Neural cell (in vitro differentiated cells): ENCODE measurements at regions not wholly inside any gene's neighbourhood (a gene's known extent, or its start where the extent isn't known, plus 50 kb on each side); places are given as distances from the start of the nearest gene placed in this dataset.

ENCODE experiments used
- EP300 ChIP-seq: fragments of 450-650 bp; conservative IDR thresholded peaks from 2 replicates; pipeline ENCODE4 v1.6.1; 2014; ENCODE audit warnings: antibody characterized with exemption, mild to moderate bottlenecking, moderate library complexity; ENCODE audit not compliant: poor library complexity, severe bottlenecking
- EZH2 ChIP-seq: fragments of 200-600, 300-800 bp; shearing (Covaris generic), sonication (generic); IDR thresholded peaks from 2 replicates; pipeline ENCODE4 v1.6.1; 2014; ENCODE audit warnings: antibody characterized with exemption, low read length, borderline replicate concordance, mild to moderate bottlenecking; ENCODE audit not compliant: insufficient read depth, poor library complexity, severe bottlenecking
- MXI1 ChIP-seq: fragments of 450-650 bp; conservative IDR thresholded peaks from 2 replicates; pipeline ENCODE4 v1.6.1; 2014; ENCODE audit warnings: antibody characterized with exemption, mild to moderate bottlenecking; ENCODE audit not compliant: poor library complexity, severe bottlenecking
- POLR2AphosphoS5 ChIP-seq: IDR thresholded peaks from 2 replicates; pipeline ENCODE4 v1.6.1; 2012
- RAD21 ChIP-seq: fragments of 450-650 bp; conservative IDR thresholded peaks from 2 replicates; pipeline ENCODE4 v1.6.1; 2014; ENCODE audit warnings: antibody characterized with exemption, mild to moderate bottlenecking, moderate library complexity
- SMC3 ChIP-seq: fragments of 450-650 bp; conservative IDR thresholded peaks from 2 replicates; pipeline ENCODE4 v1.6.1; 2014; ENCODE audit warnings: antibody characterized with exemption, mild to moderate bottlenecking, moderate library complexity; ENCODE audit not compliant: poor library complexity
- TAF1 ChIP-seq: IDR thresholded peaks from 2 replicates; pipeline ENCODE4 v1.6.1; 2012; ENCODE audit warnings: low read depth
- TF ChIP-seq, protein P1 (sequence below): fragments of 450-650 bp; IDR thresholded peaks from 2 replicates; pipeline ENCODE4 v1.5.1; 2014; ENCODE audit warnings: antibody characterized with exemption, mild to moderate bottlenecking, moderate library complexity; ENCODE audit not compliant: poor library complexity, severe bottlenecking
- TF ChIP-seq, protein P2 (sequence below): IDR thresholded peaks from 2 replicates; pipeline ENCODE4 v1.6.1; 2012; ENCODE audit warnings: borderline replicate concordance

DNA sequence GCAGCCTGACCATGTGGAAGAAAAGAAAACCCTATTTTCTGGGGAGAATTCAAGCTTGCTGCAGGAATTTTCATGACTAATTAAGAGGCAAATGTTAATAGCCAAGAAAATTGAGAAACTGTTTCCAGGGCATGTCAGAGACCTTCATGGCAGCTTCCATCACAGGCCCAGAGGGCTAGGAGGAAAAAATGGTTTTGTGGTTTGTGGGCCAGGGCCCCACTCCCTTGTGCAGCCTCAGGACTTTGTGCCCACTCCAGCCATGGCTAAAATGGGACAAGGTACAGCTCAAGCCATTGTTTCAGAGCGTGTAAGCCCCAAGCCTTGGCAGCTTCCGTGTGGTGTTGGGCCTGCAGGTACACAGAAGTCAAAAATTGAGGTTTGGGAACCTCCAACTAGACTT, 282.9 kb downstream of the DCAF12L2 start:
- TF ChIP-seq, protein P1, sequence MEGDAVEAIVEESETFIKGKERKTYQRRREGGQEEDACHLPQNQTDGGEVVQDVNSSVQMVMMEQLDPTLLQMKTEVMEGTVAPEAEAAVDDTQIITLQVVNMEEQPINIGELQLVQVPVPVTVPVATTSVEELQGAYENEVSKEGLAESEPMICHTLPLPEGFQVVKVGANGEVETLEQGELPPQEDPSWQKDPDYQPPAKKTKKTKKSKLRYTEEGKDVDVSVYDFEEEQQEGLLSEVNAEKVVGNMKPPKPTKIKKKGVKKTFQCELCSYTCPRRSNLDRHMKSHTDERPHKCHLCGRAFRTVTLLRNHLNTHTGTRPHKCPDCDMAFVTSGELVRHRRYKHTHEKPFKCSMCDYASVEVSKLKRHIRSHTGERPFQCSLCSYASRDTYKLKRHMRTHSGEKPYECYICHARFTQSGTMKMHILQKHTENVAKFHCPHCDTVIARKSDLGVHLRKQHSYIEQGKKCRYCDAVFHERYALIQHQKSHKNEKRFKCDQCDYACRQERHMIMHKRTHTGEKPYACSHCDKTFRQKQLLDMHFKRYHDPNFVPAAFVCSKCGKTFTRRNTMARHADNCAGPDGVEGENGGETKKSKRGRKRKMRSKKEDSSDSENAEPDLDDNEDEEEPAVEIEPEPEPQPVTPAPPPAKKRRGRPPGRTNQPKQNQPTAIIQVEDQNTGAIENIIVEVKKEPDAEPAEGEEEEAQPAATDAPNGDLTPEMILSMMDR = no peak
- no peak for TF ChIP-seq RAD21
- no peak for TF ChIP-seq EP300
- TF ChIP-seq, protein P2, sequence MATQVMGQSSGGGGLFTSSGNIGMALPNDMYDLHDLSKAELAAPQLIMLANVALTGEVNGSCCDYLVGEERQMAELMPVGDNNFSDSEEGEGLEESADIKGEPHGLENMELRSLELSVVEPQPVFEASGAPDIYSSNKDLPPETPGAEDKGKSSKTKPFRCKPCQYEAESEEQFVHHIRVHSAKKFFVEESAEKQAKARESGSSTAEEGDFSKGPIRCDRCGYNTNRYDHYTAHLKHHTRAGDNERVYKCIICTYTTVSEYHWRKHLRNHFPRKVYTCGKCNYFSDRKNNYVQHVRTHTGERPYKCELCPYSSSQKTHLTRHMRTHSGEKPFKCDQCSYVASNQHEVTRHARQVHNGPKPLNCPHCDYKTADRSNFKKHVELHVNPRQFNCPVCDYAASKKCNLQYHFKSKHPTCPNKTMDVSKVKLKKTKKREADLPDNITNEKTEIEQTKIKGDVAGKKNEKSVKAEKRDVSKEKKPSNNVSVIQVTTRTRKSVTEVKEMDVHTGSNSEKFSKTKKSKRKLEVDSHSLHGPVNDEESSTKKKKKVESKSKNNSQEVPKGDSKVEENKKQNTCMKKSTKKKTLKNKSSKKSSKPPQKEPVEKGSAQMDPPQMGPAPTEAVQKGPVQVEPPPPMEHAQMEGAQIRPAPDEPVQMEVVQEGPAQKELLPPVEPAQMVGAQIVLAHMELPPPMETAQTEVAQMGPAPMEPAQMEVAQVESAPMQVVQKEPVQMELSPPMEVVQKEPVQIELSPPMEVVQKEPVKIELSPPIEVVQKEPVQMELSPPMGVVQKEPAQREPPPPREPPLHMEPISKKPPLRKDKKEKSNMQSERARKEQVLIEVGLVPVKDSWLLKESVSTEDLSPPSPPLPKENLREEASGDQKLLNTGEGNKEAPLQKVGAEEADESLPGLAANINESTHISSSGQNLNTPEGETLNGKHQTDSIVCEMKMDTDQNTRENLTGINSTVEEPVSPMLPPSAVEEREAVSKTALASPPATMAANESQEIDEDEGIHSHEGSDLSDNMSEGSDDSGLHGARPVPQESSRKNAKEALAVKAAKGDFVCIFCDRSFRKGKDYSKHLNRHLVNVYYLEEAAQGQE = no peak
- no peak for TF ChIP-seq POLR2AphosphoS5
- no peak for TF ChIP-seq EZH2
- TF ChIP-seq SMC3 = no peak
- TF ChIP-seq TAF1 = no peak
- no peak for TF ChIP-seq MXI1
